Endothelial cell of umbilical vein (primary cell): ENCODE measurements at regions not wholly inside any gene's neighbourhood (a gene's known extent, or its start where the extent isn't known, plus 50 kb on each side); places are given as distances from the start of the nearest gene placed in this dataset.

Experiments
- EZH2 ChIP-seq: IDR thresholded peaks from 2 replicates; pipeline ENCODE4 v1.6.1; 2012; ENCODE audit warnings: borderline replicate concordance, low read depth, mild to moderate bottlenecking, moderate library complexity, low read length, inconsistent platforms; ENCODE audit not compliant: severe bottlenecking
- MAX ChIP-seq: IDR thresholded peaks from 2 replicates; pipeline ENCODE4 v1.6.1; 2011; ENCODE audit not compliant: insufficient read depth, insufficient read length
- POLR2A ChIP-seq: IDR thresholded peaks from 2 replicates; pipeline ENCODE4 v1.6.1; 2012; ENCODE audit warnings: low read depth, mild to moderate bottlenecking, control low read depth, low read length
- TF ChIP-seq, protein P1 (sequence below), 2 donors: IDR thresholded peaks; 1 replicate in 1 of 2; 2 replicates in 1 of 2; pipeline ENCODE4 v1.5.1; 2011; ENCODE audit warnings: low read length in 2 of 2, mild to moderate bottlenecking in 2 of 2, moderate library complexity in 2 of 2, control low read depth in 1 of 2, inconsistent platforms in 1 of 2, low read depth in 1 of 2; ENCODE audit not compliant: insufficient read depth in 1 of 2; ENCODE audit errors: extremely low read depth in 1 of 2

GRCh38 chr18:10197097-10197496 is 257.3 kb upstream of the APCDD1 start:
- TF ChIP-seq, protein P1, sequence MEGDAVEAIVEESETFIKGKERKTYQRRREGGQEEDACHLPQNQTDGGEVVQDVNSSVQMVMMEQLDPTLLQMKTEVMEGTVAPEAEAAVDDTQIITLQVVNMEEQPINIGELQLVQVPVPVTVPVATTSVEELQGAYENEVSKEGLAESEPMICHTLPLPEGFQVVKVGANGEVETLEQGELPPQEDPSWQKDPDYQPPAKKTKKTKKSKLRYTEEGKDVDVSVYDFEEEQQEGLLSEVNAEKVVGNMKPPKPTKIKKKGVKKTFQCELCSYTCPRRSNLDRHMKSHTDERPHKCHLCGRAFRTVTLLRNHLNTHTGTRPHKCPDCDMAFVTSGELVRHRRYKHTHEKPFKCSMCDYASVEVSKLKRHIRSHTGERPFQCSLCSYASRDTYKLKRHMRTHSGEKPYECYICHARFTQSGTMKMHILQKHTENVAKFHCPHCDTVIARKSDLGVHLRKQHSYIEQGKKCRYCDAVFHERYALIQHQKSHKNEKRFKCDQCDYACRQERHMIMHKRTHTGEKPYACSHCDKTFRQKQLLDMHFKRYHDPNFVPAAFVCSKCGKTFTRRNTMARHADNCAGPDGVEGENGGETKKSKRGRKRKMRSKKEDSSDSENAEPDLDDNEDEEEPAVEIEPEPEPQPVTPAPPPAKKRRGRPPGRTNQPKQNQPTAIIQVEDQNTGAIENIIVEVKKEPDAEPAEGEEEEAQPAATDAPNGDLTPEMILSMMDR (IDR thresholded peaks at IDR 0.05; ENCODE audit: extremely low read depth in 1 of 2, insufficient read depth in 1 of 2, low read depth in 1 of 2, low read length in 2 of 2) = no peak
- TF ChIP-seq POLR2A (no peak), MAX (no peak), EZH2 (no peak)
